DND-41 (cell line): ENCODE measurements at regions not wholly inside any gene's neighbourhood (a gene's known extent, or its start where the extent isn't known, plus 50 kb on each side); places are given as distances from the start of the nearest gene placed in this dataset.

Experiments
- ATAC-seq: fragments of 200-7000 bp; cut with Tn5 transposase; 3 replicates; pipeline ENCODE4 v1.9.1; 2021; ENCODE audit warnings: low read depth; ENCODE audit not compliant: insufficient read depth
- DNase-seq: peaks from one replicate; pipeline ENCODE4 v3.0.0-alpha.2; 2020
- H2AFZ ChIP-seq: 2 replicates; pipeline ENCODE4 v1.6.0; 2012; ENCODE audit warnings: low read depth, low read length
- H3K27ac ChIP-seq: 2 replicates; pipeline ENCODE4 v1.5.1; 2012; ENCODE audit warnings: low read length, inconsistent platforms
- H3K27me3 ChIP-seq: fragments of 200-600 bp; sonication (generic); 2 replicates; pipeline ENCODE4 v1.6.0; 2012; ENCODE audit warnings: low read length, mild to moderate bottlenecking, inconsistent platforms; ENCODE audit not compliant: insufficient read depth, poor library complexity
- H3K36me3 ChIP-seq: 2 replicates; pipeline ENCODE4 v1.5.1; 2012; ENCODE audit warnings: low read length, inconsistent platforms; ENCODE audit not compliant: insufficient read depth
- H3K4me1 ChIP-seq: 2 replicates; pipeline ENCODE4 v1.5.1; 2012; ENCODE audit warnings: mild to moderate bottlenecking, low read length; ENCODE audit not compliant: insufficient read depth
- H3K4me2 ChIP-seq: 2 replicates; pipeline ENCODE4 v1.6.0; 2012; ENCODE audit warnings: mild to moderate bottlenecking, moderate library complexity, low read length, inconsistent platforms; ENCODE audit not compliant: insufficient read depth
- H3K4me3 ChIP-seq, 2 experiments: fragments of 200-600 bp in 1 of 2; shearing (Covaris generic) in 1 of 2; 2 replicates each; pipeline ENCODE4 v1.5.1; 2012 to 2016; ENCODE audit warnings: inconsistent platforms in 2 of 2, low read length in 2 of 2, mild to moderate bottlenecking in 2 of 2, low read depth in 1 of 2, moderate library complexity in 1 of 2
- H3K79me2 ChIP-seq: 2 replicates; pipeline ENCODE4 v1.6.0; 2012; ENCODE audit warnings: low read length, inconsistent platforms; ENCODE audit not compliant: insufficient read depth
- H3K9ac ChIP-seq: 2 replicates; pipeline ENCODE4 v1.6.0; 2012; ENCODE audit warnings: low read depth, mild to moderate bottlenecking, inconsistent platforms, low read length, moderate library complexity
- H3K9me3 ChIP-seq: 2 replicates; pipeline ENCODE4 v1.5.1; 2012; ENCODE audit warnings: low read length, moderate library complexity, mild to moderate bottlenecking, inconsistent platforms; ENCODE audit not compliant: insufficient read depth, severe bottlenecking
- H4K20me1 ChIP-seq: 2 replicates; pipeline ENCODE4 v1.6.0; 2012; ENCODE audit warnings: low read length; ENCODE audit not compliant: insufficient read depth
- EZH2 ChIP-seq: IDR thresholded peaks from 3 replicates; pipeline ENCODE4 v1.6.1; 2012; ENCODE audit warnings: borderline replicate concordance, low read depth, mild to moderate bottlenecking, moderate library complexity, low read length, inconsistent platforms; ENCODE audit not compliant: severe bottlenecking
- TF ChIP-seq, protein P1 (sequence below): IDR thresholded peaks from 2 replicates; pipeline ENCODE4 v1.5.1; 2012; ENCODE audit warnings: borderline replicate concordance, low read length, moderate library complexity, mild to moderate bottlenecking; ENCODE audit not compliant: poor library complexity, severe bottlenecking; ENCODE audit errors: extremely low read depth

DNA sequence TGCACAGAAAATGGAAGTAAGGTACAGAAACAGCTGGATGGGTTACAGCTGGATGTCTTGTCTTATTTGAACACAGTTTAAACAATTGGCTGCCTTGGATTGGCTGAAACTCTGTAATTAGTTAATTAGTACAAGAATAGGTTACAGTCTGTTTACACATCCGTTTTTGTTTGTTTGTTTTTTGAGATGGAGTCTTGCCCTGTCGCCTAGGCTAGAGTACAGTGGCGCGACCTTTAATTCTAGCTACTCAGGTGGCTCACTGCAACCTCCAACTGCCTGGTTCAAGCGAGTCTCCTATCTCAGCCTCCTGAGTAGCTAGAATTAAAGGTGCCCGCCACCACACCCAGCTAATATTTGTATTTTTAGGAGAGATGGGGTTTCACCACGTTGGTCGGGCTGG lies 368.7 kb upstream of the KLF4 start:
- ATAC-seq (no peak), DNase-seq (no peak)
- H3K27ac ChIP-seq = no peak overlapping the region
- no peak overlapping the region for H3K9ac ChIP-seq
- no peak for TF ChIP-seq EZH2
- TF ChIP-seq, protein P1, sequence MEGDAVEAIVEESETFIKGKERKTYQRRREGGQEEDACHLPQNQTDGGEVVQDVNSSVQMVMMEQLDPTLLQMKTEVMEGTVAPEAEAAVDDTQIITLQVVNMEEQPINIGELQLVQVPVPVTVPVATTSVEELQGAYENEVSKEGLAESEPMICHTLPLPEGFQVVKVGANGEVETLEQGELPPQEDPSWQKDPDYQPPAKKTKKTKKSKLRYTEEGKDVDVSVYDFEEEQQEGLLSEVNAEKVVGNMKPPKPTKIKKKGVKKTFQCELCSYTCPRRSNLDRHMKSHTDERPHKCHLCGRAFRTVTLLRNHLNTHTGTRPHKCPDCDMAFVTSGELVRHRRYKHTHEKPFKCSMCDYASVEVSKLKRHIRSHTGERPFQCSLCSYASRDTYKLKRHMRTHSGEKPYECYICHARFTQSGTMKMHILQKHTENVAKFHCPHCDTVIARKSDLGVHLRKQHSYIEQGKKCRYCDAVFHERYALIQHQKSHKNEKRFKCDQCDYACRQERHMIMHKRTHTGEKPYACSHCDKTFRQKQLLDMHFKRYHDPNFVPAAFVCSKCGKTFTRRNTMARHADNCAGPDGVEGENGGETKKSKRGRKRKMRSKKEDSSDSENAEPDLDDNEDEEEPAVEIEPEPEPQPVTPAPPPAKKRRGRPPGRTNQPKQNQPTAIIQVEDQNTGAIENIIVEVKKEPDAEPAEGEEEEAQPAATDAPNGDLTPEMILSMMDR = no peak
- no peaks in the 10 kb centered on the region for H4K20me1 ChIP-seq
- H2AFZ ChIP-seq = no peak overlapping the region
- H3K79me2 ChIP-seq = no peaks in the 10 kb centered on the region
- no peak overlapping the region for H3K4me2 ChIP-seq
- peaks cover 3% of the 10 kb centered on the region for H3K9me3 ChIP-seq
- no peaks in the 10 kb centered on the region for H3K4me1 ChIP-seq
- H3K4me3 ChIP-seq = no peak overlapping the region
- no peaks in the 10 kb centered on the region for H3K27me3 ChIP-seq
- no peaks in the 10 kb centered on the region for H3K36me3 ChIP-seq

DNA sequence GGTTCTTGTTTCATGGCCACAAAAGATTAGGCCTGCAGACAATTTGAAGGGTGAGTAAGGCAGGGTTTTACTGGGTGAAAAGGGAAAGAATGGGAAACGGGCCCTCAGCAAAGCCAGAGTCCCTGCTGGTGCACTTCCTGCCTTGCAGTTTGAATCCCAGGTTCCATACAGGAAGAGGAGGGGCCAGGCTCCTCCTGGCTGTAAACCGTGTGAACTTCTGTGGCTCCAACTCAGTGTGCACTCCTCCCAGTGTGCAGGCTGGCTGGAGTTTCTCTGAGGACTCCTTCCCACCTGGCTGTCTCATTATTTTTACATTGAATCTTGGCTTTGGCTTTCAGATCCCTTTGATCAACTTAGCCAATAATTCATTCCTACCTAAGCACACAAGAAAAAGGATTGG lies 367.1 kb upstream of the KLF4 start:
- no peaks in the 10 kb centered on the region for H3K27me3 ChIP-seq
- no peak overlapping the region for H2AFZ ChIP-seq
- no peak overlapping the region for H3K27ac ChIP-seq
- H3K9me3 ChIP-seq = peaks cover 3% of the 10 kb centered on the region
- H3K4me3 ChIP-seq = no peak overlapping the region
- ATAC-seq (no peak), DNase-seq (no peak)
- no peaks in the 10 kb centered on the region for H4K20me1 ChIP-seq
- H3K79me2 ChIP-seq = no peaks in the 10 kb centered on the region
- H3K4me2 ChIP-seq = no peak overlapping the region
- TF ChIP-seq, protein P1 = no peak
- TF ChIP-seq EZH2 = no peak
- H3K9ac ChIP-seq = no peak overlapping the region
- no peaks in the 10 kb centered on the region for H3K4me1 ChIP-seq
- no peaks in the 10 kb centered on the region for H3K36me3 ChIP-seq

DNA sequence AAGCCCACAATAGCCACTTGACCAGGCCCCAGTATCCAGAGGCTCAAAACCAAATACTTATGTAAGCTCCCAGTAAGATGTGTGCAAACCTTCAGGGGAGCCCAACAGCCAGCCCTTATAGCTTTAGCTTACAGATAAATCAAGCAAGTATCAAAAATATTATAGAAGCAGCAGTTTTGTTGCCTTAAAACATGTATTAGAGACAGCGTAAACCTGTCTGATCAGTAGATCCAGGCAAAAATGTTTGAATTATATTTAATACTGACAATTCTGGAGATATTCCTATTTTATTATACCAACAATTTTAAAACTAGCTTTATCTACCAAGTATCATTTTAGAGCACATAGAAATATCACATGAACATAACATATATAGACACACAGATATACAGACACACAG lies 365.6 kb upstream of the KLF4 start:
- Histone ChIP-seq H3K36me3 (no peaks in the 10 kb centered on the region), H3K9me3 (peaks cover 3% of the 10 kb centered on the region), H3K27ac (no peak overlapping the region), H3K4me2 (no peak overlapping the region), H3K27me3 (no peaks in the 10 kb centered on the region), H3K4me1 (no peaks in the 10 kb centered on the region), H3K4me3 (no peak overlapping the region), H2AFZ (no peak overlapping the region), H4K20me1 (no peaks in the 10 kb centered on the region), H3K9ac (no peak overlapping the region), H3K79me2 (no peaks in the 10 kb centered on the region)
- ATAC-seq (no peak), DNase-seq (no peak)
- no peak for TF ChIP-seq EZH2
- TF ChIP-seq, protein P1 = no peak

DNA sequence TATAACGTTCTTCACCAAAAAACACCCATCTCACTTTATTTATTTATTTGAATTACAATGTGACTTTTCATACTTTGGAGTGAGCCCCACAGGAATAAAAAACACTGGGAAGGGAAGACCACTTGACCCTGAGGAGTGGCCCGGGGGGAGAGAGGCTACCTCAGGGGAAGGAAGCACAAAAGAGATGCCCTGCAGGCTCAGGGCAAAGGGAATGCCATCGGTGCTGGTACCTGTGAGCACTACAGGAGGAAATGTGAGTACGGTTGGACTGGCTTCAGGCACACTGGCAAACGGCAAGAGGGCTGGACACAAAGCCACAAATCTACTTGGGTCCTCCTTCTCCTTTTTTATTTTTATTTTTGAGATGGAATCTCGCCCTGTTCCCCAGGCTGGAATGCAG lies 363.9 kb upstream of the KLF4 start:
- H3K36me3 ChIP-seq = no peaks in the 10 kb centered on the region
- H3K4me1 ChIP-seq = no peaks in the 10 kb centered on the region
- DNase-seq (no peak), ATAC-seq (no peak)
- no peaks in the 10 kb centered on the region for H4K20me1 ChIP-seq
- H3K4me2 ChIP-seq = no peak overlapping the region
- H3K27ac ChIP-seq = no peak overlapping the region
- peaks cover 3% of the 10 kb centered on the region for H3K9me3 ChIP-seq
- H3K79me2 ChIP-seq = no peaks in the 10 kb centered on the region
- TF ChIP-seq, protein P1 = no peak
- TF ChIP-seq EZH2 = no peak
- H2AFZ ChIP-seq = no peak overlapping the region
- H3K4me3 ChIP-seq = no peak overlapping the region
- H3K27me3 ChIP-seq = no peaks in the 10 kb centered on the region
- no peak overlapping the region for H3K9ac ChIP-seq
